Ascending aorta (tissue), 2 donors: ENCODE measurements at regions not wholly inside any gene's neighbourhood (a gene's known extent, or its start where the extent isn't known, plus 50 kb on each side); places are given as distances from the start of the nearest gene placed in this dataset.

Source experiments
- DNase-seq, 2 donors: peaks; one replicate each; pipeline ENCODE4 v3.0.0-alpha.2; 2019; ENCODE audit warnings: low spot score in 2 of 2
- H3K27ac ChIP-seq, 2 donors: fragments of 200-600 bp; sonication (generic); one replicate each; pipeline ENCODE4 v1.5.1; 2016 to 2017; ENCODE audit warnings: mild to moderate bottlenecking in 1 of 2
- H3K27me3 ChIP-seq: fragments of 200-600 bp; sonication (generic); one replicate; pipeline ENCODE4 v1.5.1; 2017
- H3K36me3 ChIP-seq, 2 donors: fragments of 200-600 bp; sonication (generic); one replicate each; pipeline ENCODE4 v1.5.1; 2016
- H3K4me1 ChIP-seq, 2 donors: fragments of 200-600 bp; sonication (generic); one replicate each; pipeline ENCODE4 v1.5.1; 2016 to 2017; ENCODE audit warnings: mild to moderate bottlenecking in 1 of 2
- H3K4me3 ChIP-seq, 2 donors: fragments of 200-600 bp; sonication (generic); one replicate each; pipeline ENCODE4 v1.5.1; 2016 to 2017; ENCODE audit warnings: mild to moderate bottlenecking in 1 of 2
- H3K9me3 ChIP-seq, 2 donors: fragments of 200-600 bp; sonication (generic); one replicate each; pipeline ENCODE4 v1.5.1; 2016
- intact Hi-C: fragments of 100-400 bp; cut with DNase I; formaldehyde crosslinking; loops from one replicate; pipeline ENCODE4 v1.15.1; 2023
- TF ChIP-seq, protein P1 (sequence below), 3 experiments: fragments of 200-600 bp in 2 of 3; fragments of 450-650 bp in 1 of 3; sonication (generic) in 2 of 3; IDR thresholded peaks; one replicate each; pipeline ENCODE4 v1.5.1; 2016 to 2019; ENCODE audit warnings: antibody characterized with exemption in 3 of 3, mild to moderate bottlenecking in 1 of 3, moderate library complexity in 1 of 3

DNA sequence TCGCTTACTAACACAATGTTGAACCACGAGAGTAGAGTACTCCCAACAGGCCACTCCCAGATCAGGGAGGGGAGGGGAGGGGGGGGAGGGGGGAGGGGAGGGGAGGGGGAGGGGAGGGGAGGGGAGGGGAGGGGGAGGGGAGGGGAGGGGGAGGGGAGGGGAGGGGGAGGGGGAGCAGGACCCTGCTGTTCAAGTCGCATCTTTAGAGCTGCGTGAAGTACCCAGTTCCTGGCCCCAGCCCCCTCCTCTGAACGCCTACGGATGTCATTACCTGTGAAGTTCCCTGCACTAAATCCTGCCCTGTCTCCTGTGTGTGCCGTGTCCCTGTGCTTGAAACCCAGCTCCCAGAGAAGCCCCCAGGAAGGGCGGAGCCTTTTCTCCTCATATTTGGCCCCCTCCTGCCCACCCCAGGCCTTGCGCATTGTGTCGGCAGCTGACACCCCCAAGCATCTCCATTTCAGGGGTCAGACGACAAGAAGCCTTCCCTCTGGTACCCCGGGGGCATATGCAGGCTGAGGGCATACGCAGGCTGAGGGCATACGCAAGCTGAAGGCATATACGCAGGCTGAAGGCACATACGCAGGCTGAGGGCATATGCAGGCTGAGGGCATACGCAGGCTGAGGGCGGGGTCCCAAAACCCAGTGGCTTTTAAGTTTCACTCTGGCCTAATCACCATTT lies 330.2 kb downstream of the C16orf95 start:
- Histone ChIP-seq H3K27ac (no peak overlapping the region), H3K36me3 (no peaks in the 10 kb centered on the region), H3K27me3 (no peaks in the 10 kb centered on the region), H3K4me1 (no peaks in the 10 kb centered on the region), H3K9me3 (no peaks in the 10 kb centered on the region), H3K4me3 (no peak overlapping the region)
- DNase-seq: no peak
- intact Hi-C loops: no loop called here
- TF ChIP-seq, protein P1, sequence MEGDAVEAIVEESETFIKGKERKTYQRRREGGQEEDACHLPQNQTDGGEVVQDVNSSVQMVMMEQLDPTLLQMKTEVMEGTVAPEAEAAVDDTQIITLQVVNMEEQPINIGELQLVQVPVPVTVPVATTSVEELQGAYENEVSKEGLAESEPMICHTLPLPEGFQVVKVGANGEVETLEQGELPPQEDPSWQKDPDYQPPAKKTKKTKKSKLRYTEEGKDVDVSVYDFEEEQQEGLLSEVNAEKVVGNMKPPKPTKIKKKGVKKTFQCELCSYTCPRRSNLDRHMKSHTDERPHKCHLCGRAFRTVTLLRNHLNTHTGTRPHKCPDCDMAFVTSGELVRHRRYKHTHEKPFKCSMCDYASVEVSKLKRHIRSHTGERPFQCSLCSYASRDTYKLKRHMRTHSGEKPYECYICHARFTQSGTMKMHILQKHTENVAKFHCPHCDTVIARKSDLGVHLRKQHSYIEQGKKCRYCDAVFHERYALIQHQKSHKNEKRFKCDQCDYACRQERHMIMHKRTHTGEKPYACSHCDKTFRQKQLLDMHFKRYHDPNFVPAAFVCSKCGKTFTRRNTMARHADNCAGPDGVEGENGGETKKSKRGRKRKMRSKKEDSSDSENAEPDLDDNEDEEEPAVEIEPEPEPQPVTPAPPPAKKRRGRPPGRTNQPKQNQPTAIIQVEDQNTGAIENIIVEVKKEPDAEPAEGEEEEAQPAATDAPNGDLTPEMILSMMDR (IDR thresholded peaks at IDR 0.05): no peak

DNA sequence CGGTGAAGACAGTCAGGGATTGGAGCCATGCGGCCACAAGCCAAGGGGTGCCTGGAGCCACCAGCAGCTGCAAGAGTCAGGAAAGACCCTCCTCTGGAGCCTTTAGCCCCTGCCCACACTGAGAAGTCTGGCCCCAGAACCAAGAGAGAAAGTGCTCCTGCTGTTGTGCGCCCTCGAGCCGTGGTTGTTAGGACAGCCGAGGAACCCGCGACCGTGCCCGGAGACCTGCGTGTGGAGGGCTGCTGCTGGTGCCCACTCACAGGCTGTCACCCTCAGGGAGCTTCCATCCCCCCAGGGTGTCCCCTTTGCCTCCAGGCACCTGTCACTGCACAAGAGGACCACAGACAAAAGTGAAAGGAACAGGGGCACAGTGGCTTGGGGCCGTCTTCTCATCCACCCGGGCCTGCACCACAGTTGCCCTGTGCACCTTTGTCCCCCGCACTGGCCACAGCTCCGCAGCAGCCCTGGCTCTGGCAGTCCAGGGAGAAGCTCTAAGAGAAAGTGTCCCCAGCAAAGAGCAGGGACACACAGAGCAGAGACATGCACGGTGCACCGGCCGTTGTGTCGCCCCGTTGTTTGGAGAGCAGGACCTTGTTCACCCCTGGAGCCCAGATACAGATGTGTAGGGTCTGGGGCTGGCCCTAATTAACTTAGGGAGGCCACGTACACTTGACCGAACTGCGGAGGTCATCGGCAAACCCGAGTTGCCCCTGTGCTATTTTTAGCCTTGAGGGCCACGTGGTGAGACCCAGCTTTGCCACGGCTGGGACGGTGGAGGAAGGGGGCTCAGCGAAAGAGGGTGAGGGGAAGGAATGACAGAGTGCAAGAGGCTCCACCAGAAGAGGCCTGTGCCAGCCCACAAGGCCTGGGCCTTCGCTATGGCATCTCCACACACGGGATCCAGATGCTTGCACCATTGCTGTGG lies 329.2 kb downstream of the C16orf95 start:
- TF ChIP-seq, protein P1 (IDR thresholded peaks at IDR 0.05): no peak
- intact Hi-C loops: no loop called here
- H3K27ac ChIP-seq: no peak overlapping the region
- H3K4me1 ChIP-seq: no peaks in the 10 kb centered on the region
- no peaks in the 10 kb centered on the region for H3K9me3 ChIP-seq
- no peak for DNase-seq
- no peaks in the 10 kb centered on the region for H3K27me3 ChIP-seq
- no peak overlapping the region for H3K4me3 ChIP-seq
- no peaks in the 10 kb centered on the region for H3K36me3 ChIP-seq

DNA sequence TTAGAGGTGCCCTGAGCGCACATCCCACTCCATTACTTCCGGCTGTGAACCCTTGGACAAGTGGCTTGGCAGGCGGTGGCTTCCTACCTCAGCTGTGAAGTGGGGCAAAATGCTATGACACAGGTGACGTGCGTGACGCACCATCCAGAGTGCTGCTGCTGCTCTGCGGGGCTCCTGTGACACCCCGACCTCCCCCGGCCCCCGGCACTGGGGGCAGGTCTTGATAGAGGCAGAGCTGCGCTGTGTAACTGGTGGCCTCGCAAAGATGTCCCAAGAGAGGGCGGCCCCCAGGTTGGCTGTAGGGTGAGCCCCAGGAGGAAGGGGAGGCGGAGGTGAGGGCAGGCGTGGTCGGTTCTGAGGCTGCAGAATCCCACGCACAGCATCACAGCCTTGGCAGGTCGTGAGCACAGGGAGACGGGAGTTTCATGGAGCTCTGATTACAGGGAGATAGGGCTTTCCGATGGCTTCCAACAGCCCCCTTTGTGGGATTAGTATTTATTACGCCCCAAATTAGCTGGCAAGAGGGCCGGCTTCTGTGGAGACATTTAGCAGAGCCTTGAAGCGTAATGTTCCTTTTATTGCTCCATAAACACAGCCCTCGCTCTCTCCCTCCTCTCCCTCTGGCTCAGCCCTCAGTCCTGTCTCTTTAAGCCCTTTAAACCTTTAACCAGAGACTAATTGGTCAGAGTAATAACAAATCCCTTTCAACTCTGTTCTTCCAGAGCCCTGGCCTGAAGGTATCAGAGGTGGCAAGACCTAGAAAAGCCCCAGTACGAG lies 328.1 kb downstream of the C16orf95 start:
- Histone ChIP-seq H3K27me3 (no peaks in the 10 kb centered on the region), H3K27ac (no peak overlapping the region), H3K36me3 (no peaks in the 10 kb centered on the region), H3K4me1 (no peaks in the 10 kb centered on the region), H3K9me3 (no peaks in the 10 kb centered on the region), H3K4me3 (no peak overlapping the region)
- TF ChIP-seq, protein P1 (IDR thresholded peaks at IDR 0.05): no peak
- DNase-seq: no peak
- intact Hi-C loops: no loop called here

DNA sequence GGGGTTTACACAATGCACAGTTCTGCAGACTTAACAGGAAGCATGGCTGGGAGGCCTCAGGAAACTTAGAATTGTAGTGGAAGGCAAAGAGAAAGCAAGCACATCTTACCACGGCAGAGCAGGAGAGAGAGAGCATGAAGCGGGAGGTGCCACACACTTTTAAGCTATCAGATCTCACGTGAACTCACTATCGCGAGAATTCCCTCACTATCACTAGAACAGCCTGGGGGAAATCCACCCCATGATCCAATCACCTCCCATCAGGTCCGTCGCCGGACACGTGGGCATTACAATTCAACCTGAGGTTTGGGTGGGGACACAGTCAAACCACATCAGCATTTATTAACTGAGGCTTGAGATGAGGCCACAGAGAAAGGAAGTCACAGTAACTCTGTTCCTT lies 326.7 kb downstream of the C16orf95 start:
- H3K4me3 ChIP-seq: no peak overlapping the region
- TF ChIP-seq, protein P1 (IDR thresholded peaks at IDR 0.05): no peak
- H3K4me1 ChIP-seq: no peaks in the 10 kb centered on the region
- no peak overlapping the region for H3K27ac ChIP-seq
- no peaks in the 10 kb centered on the region for H3K36me3 ChIP-seq
- H3K27me3 ChIP-seq: no peaks in the 10 kb centered on the region
- intact Hi-C loops: no loop called here
- H3K9me3 ChIP-seq: no peaks in the 10 kb centered on the region
- no peak for DNase-seq

DNA sequence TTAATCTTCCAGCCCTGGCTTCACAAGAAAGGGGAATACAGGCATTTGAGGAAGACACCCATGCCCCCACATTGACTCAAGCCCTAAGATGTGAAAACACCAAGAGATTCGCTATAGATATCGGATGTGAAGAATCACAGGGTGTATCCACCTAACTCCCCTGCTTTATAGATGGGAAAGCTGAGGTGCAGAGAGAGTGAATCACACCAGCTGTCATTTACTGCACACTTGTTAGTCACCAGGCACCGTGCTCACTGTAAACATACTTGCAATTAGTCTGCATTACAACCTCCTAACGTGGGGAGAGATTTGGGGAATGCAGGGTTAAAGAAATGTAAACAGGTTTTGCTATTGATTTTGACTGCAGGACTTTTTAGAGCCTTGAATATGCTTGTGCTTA lies 325.5 kb downstream of the C16orf95 start:
- no peaks in the 10 kb centered on the region for H3K27me3 ChIP-seq
- no peaks in the 10 kb centered on the region for H3K9me3 ChIP-seq
- intact Hi-C loops: no loop called here
- H3K36me3 ChIP-seq: no peaks in the 10 kb centered on the region
- TF ChIP-seq, protein P1 (IDR thresholded peaks at IDR 0.05): no peak
- no peak overlapping the region for H3K27ac ChIP-seq
- no peak for DNase-seq
- H3K4me3 ChIP-seq: no peak overlapping the region
- no peaks in the 10 kb centered on the region for H3K4me1 ChIP-seq
